ENCODE measurements at regions not wholly inside any gene's neighbourhood (a gene's known extent, or its start where the extent isn't known, plus 50 kb on each side); places are given as distances from the start of the nearest gene placed in this dataset.

- TF ChIP-seq CTCF (IDR thresholded peaks at IDR 0.05; ENCODE audit: low read depth, low read length) (no peak), POLR2A (IDR thresholded peaks at IDR 0.05; ENCODE audit: extremely low read depth, insufficient read length) (no peak)
Observed at GRCh38 chr2:191479680-191480023, 198.3 kb upstream of the NABP1 start.

Data from NB4 (cell line).